GM23338 (cell line): ENCODE measurements at regions not wholly inside any gene's neighbourhood (a gene's known extent, or its start where the extent isn't known, plus 50 kb on each side); places are given as distances from the start of the nearest gene placed in this dataset.

Experiments used
- CTCF ChIP-seq, 2 experiments: fragments of 200-600 bp in 1 of 2; sonication (generic) in 1 of 2; conservative IDR thresholded peaks; 2 replicates each; pipeline versions ENCODE4 v1.5.1 to v1.6.1; 2016 to 2017; ENCODE audit warnings: antibody characterized with exemption in 2 of 2, low read depth in 2 of 2, mild to moderate bottlenecking in 2 of 2, moderate library complexity in 1 of 2
- POLR2AphosphoS5 ChIP-seq: IDR thresholded peaks from 2 replicates; pipeline ENCODE4 v1.6.1; 2016; ENCODE audit warnings: antibody characterized with exemption, low read depth

- TF ChIP-seq CTCF (conservative IDR thresholded peaks at IDR 0.05; ENCODE audit: low read depth in 2 of 2), result no peak
- no peak for TF ChIP-seq POLR2AphosphoS5
These were observed 358.2 kb upstream of the TNRC6C start for GRCh38 chr17:77600346-77600745.
